H9 (cell line): ENCODE measurements at regions not wholly inside any gene's neighbourhood (a gene's known extent, or its start where the extent isn't known, plus 50 kb on each side); places are given as distances from the start of the nearest gene placed in this dataset.

ENCODE experiments used
- DNase-seq: peaks from one replicate; pipeline ENCODE4 v3.0.0-alpha.2; 2017
- H2AFZ ChIP-seq: one replicate; pipeline ENCODE4 v1.6.1; 2013; ENCODE audit warnings: mild to moderate bottlenecking, low read length, control low read depth, moderate library complexity
- H2AK5ac ChIP-seq: 2 replicates; pipeline ENCODE4 v1.6.1; 2013; ENCODE audit warnings: low read length, control low read depth, mixed read lengths; ENCODE audit not compliant: insufficient read length
- H2BK120ac ChIP-seq: one replicate; pipeline ENCODE4 v1.6.1; 2013; ENCODE audit warnings: low read depth, mild to moderate bottlenecking, low read length, control low read depth, inconsistent platforms; ENCODE audit not compliant: poor library complexity, severe bottlenecking
- H2BK12ac ChIP-seq: 2 replicates; pipeline ENCODE4 v1.6.1; 2013; ENCODE audit warnings: low read length, control low read depth, mixed read lengths, low read depth; ENCODE audit not compliant: insufficient read length
- H2BK15ac ChIP-seq: 2 replicates; pipeline ENCODE4 v1.6.1; 2013; ENCODE audit warnings: low read depth, low read length, control low read depth
- H2BK20ac ChIP-seq: one replicate; pipeline ENCODE4 v1.6.1; 2013; ENCODE audit warnings: low read depth, mild to moderate bottlenecking, low read length, control low read depth, inconsistent platforms; ENCODE audit not compliant: poor library complexity, severe bottlenecking
- H2BK5ac ChIP-seq: 2 replicates; pipeline ENCODE4 v1.6.1; 2013; ENCODE audit warnings: low read length, control low read depth, mixed read lengths; ENCODE audit not compliant: insufficient read length
- H3K14ac ChIP-seq: 2 replicates; pipeline ENCODE4 v1.6.1; 2013; ENCODE audit warnings: low read length, control low read depth; ENCODE audit not compliant: insufficient read depth
- H3K18ac ChIP-seq: 2 replicates; pipeline ENCODE4 v1.6.1; 2013; ENCODE audit warnings: low read depth, mild to moderate bottlenecking, mixed read lengths, low read length, control low read depth; ENCODE audit not compliant: insufficient read length
- H3K23ac ChIP-seq: 2 replicates; pipeline ENCODE4 v1.6.1; 2013; ENCODE audit warnings: low read length, control low read depth, mixed read lengths, low read depth; ENCODE audit not compliant: insufficient read length
- H3K23me2 ChIP-seq: 2 replicates; pipeline ENCODE4 v1.6.1; 2013; ENCODE audit warnings: low read depth, mild to moderate bottlenecking, mixed read lengths, low read length, control low read depth; ENCODE audit not compliant: insufficient read length, poor library complexity, severe bottlenecking
- H3K27ac ChIP-seq: 2 replicates; pipeline ENCODE4 v1.5.1; 2013; ENCODE audit warnings: low read length, control low read depth, mixed read lengths, low read depth; ENCODE audit not compliant: insufficient read length
- H3K27me3 ChIP-seq: 2 replicates; pipeline ENCODE4 v1.6.1; 2013; ENCODE audit warnings: low read length, control low read depth, inconsistent platforms; ENCODE audit not compliant: insufficient read depth
- H3K4ac ChIP-seq: 2 replicates; pipeline ENCODE4 v1.6.1; 2013; ENCODE audit warnings: low read depth, mild to moderate bottlenecking, control low read depth, inconsistent platforms, low read length, moderate library complexity
- H3K4me1 ChIP-seq: 2 replicates; pipeline ENCODE4 v1.6.1; 2013; ENCODE audit warnings: low read length, control low read depth, inconsistent platforms; ENCODE audit not compliant: insufficient read depth
- H3K4me2 ChIP-seq: 2 replicates; pipeline ENCODE4 v1.6.1; 2013; ENCODE audit warnings: low read length, control low read depth, mixed read lengths; ENCODE audit not compliant: insufficient read length, insufficient read depth
- H3K56ac ChIP-seq: 2 replicates; pipeline ENCODE4 v1.6.1; 2013; ENCODE audit warnings: low read depth, mild to moderate bottlenecking, mixed read lengths, low read length, control low read depth; ENCODE audit not compliant: insufficient read length
- H3K79me1 ChIP-seq: 2 replicates; pipeline ENCODE4 v1.6.1; 2013; ENCODE audit warnings: low read depth, mild to moderate bottlenecking, moderate library complexity, low read length, control low read depth, inconsistent platforms; ENCODE audit not compliant: insufficient read depth, poor library complexity, severe bottlenecking
- H3K79me2 ChIP-seq: 2 replicates; pipeline ENCODE4 v1.6.1; 2013; ENCODE audit warnings: low read length, control low read depth, inconsistent platforms; ENCODE audit not compliant: insufficient read depth
- H3K9ac ChIP-seq: 2 replicates; pipeline ENCODE4 v1.6.1; 2013; ENCODE audit warnings: low read length, control low read depth, mixed read lengths; ENCODE audit not compliant: insufficient read length; ENCODE audit errors: extremely low read depth
- H3K9me3 ChIP-seq: one replicate; pipeline ENCODE4 v1.6.1; 2013; ENCODE audit warnings: low read depth, low read length, inconsistent platforms; ENCODE audit not compliant: control insufficient read depth
- H3T11ph ChIP-seq: one replicate; pipeline ENCODE4 v1.6.1; 2013; ENCODE audit warnings: mild to moderate bottlenecking, low read length, control low read depth, inconsistent platforms
- H4K20me1 ChIP-seq: one replicate; pipeline ENCODE4 v1.6.1; 2013; ENCODE audit not compliant: control insufficient read depth, insufficient read length, insufficient read depth
- H4K5ac ChIP-seq: 2 replicates; pipeline ENCODE4 v1.6.1; 2013; ENCODE audit warnings: low read depth, mild to moderate bottlenecking, mixed read lengths, low read length, control low read depth; ENCODE audit not compliant: insufficient read length
- H4K8ac ChIP-seq: replicated peaks from 2 replicates; pipeline ENCODE4 v1.6.1; 2013; ENCODE audit warnings: low read length, control low read depth, mixed read lengths, low read depth; ENCODE audit not compliant: insufficient read length
- H4K91ac ChIP-seq: 2 replicates; pipeline ENCODE4 v1.6.1; 2013; ENCODE audit warnings: low read depth, mild to moderate bottlenecking, moderate library complexity, mixed read lengths, low read length, control low read depth; ENCODE audit not compliant: insufficient read length
- H3K27ac Mint-ChIP-seq, 3 experiments: 2 replicates in 2 of 3; 3 replicates in 1 of 3; pipeline ENCODE4 v1.8.0; 2020 to 2021; ENCODE audit warnings: mixed read lengths in 3 of 3, mild to moderate bottlenecking in 1 of 3, moderate library complexity in 1 of 3
- H3K27me3 Mint-ChIP-seq: 2 replicates; pipeline ENCODE4 v1.8.0; 2021; ENCODE audit warnings: low read depth, mild to moderate bottlenecking, moderate library complexity, mixed read lengths
- H3K36me3 Mint-ChIP-seq, 3 experiments: 2 replicates in 2 of 3; 3 replicates in 1 of 3; pipeline ENCODE4 v1.8.0; 2020 to 2021; ENCODE audit warnings: low read depth in 3 of 3, mixed read lengths in 3 of 3; ENCODE audit not compliant: insufficient read depth in 1 of 3
- H3K4me1 Mint-ChIP-seq, 2 experiments: 2 replicates each; pipeline ENCODE4 v1.8.0; 2020; ENCODE audit warnings: mixed read lengths in 2 of 2
- H3K4me3 Mint-ChIP-seq, 2 experiments: 2 replicates in 1 of 2; 3 replicates in 1 of 2; pipeline ENCODE4 v1.8.0; 2020 to 2021; ENCODE audit warnings: mild to moderate bottlenecking in 2 of 2, mixed read lengths in 2 of 2, moderate library complexity in 1 of 2
- H3K9me3 Mint-ChIP-seq, 2 experiments: 2 replicates in 1 of 2; 3 replicates in 1 of 2; pipeline ENCODE4 v1.8.0; 2020; ENCODE audit warnings: mild to moderate bottlenecking in 2 of 2, mixed read lengths in 2 of 2, moderate library complexity in 1 of 2
- WGBS: extraction: QIAGEN DNeasy Blood & Tissue Kit; methylation state at CpG from one replicate; pipeline ENCODE4 v1.1.7; 2013; ENCODE audit warnings: missing lambda C conversion rate, low lambda C conversion rate, mixed read lengths; ENCODE audit not compliant: insufficient read length; ENCODE audit errors: extremely low coverage; 5-methylcytosine and 5-hydroxymethylcytosine counted together
- TF ChIP-seq, protein P1 (sequence below): fragments of 200-600 bp; sonication (generic); conservative IDR thresholded peaks from 3 replicates; pipeline ENCODE4 v1.8.0; 2021; ENCODE audit warnings: antibody characterized with exemption, mild to moderate bottlenecking

DNA sequence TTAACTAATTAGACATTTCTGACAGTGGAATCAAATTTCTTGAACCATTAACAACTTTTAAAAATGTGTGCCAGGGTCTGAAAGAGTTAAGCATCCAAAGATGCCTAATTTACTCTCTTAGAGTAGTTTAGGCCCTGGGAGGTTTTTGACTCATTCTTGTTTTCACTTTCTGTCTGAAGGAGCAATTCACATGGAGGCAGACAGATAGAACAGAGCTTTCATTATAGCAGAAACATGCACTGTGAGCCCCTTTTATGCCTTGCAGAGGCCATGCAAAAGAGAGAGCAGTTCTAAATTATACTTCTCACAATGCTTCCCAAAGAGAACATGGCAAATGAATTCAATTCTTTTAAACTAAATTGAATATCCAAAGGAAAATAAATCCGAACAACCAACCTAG is 554.8 kb downstream of the MFSD1 start:
- no peaks in the 10 kb centered on the region; the same call in none of the 2 replicates for H3K27me3 Mint-ChIP-seq
- H3K56ac ChIP-seq: no peak overlapping the region
- no peak overlapping the region for H2AK5ac ChIP-seq
- no peaks in the 10 kb centered on the region for H3K9me3 Mint-ChIP-seq
- H3K4ac ChIP-seq: no peak overlapping the region
- H4K8ac ChIP-seq: no peak overlapping the region
- H3K9ac ChIP-seq: no peak overlapping the region
- H3K14ac ChIP-seq: no peak overlapping the region
- no peak overlapping the region for H2AFZ ChIP-seq
- H3K27me3 ChIP-seq: no peaks in the 10 kb centered on the region
- H3K4me2 ChIP-seq: no peak overlapping the region
- no peak overlapping the region for H4K91ac ChIP-seq
- TF ChIP-seq, protein P1, sequence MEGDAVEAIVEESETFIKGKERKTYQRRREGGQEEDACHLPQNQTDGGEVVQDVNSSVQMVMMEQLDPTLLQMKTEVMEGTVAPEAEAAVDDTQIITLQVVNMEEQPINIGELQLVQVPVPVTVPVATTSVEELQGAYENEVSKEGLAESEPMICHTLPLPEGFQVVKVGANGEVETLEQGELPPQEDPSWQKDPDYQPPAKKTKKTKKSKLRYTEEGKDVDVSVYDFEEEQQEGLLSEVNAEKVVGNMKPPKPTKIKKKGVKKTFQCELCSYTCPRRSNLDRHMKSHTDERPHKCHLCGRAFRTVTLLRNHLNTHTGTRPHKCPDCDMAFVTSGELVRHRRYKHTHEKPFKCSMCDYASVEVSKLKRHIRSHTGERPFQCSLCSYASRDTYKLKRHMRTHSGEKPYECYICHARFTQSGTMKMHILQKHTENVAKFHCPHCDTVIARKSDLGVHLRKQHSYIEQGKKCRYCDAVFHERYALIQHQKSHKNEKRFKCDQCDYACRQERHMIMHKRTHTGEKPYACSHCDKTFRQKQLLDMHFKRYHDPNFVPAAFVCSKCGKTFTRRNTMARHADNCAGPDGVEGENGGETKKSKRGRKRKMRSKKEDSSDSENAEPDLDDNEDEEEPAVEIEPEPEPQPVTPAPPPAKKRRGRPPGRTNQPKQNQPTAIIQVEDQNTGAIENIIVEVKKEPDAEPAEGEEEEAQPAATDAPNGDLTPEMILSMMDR: no peak
- no peak overlapping the region for H3T11ph ChIP-seq
- H2BK5ac ChIP-seq: no peak overlapping the region
- H2BK15ac ChIP-seq: no peak overlapping the region
- H2BK120ac ChIP-seq: no peak overlapping the region
- H4K5ac ChIP-seq: no peak overlapping the region
- H3K9me3 ChIP-seq: no peaks in the 10 kb centered on the region
- no peak overlapping the region for H2BK12ac ChIP-seq
- H3K27ac ChIP-seq: no peak overlapping the region
- H3K79me1 ChIP-seq: no peaks in the 10 kb centered on the region
- no peak overlapping the region for H3K23ac ChIP-seq
- H3K27ac Mint-ChIP-seq: no peak overlapping the region
- H3K4me1 ChIP-seq: no peaks in the 10 kb centered on the region
- H3K4me1 Mint-ChIP-seq: peaks cover 6 to 7% of the 10 kb centered on the region in 2 experiments; a peak in 3 of 4 replicates
- H3K18ac ChIP-seq: no peak overlapping the region
- H3K36me3 Mint-ChIP-seq: no peaks in the 10 kb centered on the region
- no peak overlapping the region for H2BK20ac ChIP-seq
- no peaks in the 10 kb centered on the region for H3K79me2 ChIP-seq
- H3K23me2 ChIP-seq: no peaks in the 10 kb centered on the region
- H4K20me1 ChIP-seq: no peaks in the 10 kb centered on the region
- DNase-seq: no peak
- no peak overlapping the region for H3K4me3 Mint-ChIP-seq
- 100% methylated on average over 1 of the region's 1 CpG for WGBS
